ENCODE measurements at regions not wholly inside any gene's neighbourhood (a gene's known extent, or its start where the extent isn't known, plus 50 kb on each side); places are given as distances from the start of the nearest gene placed in this dataset.

GRCh38 chr2:120465989-120466703 is 120.2 kb downstream of the INHBB start:
- ATAC-seq (no peak), DNase-seq (peak; percentile 52)
- intact Hi-C loops (cut with DNase I), result loop anchor here in 1 of 2 donors (10.0 kb wide), 1 partner anchor 209 kb away; no protein-coding TSS in a partner anchor

GRCh38 chr2:120466704-120467054 is 120.7 kb downstream of the INHBB start:
- no peak for DNase-seq
- intact Hi-C loops (cut with DNase I), result loop anchor here in 1 of 2 donors (10.0 kb wide), 1 partner anchor 208 kb away; no protein-coding TSS in a partner anchor
- ATAC-seq, result no peak

- no peak for ATAC-seq
- intact Hi-C loops (cut with DNase I), result loop anchor here in 1 of 2 donors (10.0 kb wide), 1 partner anchor 207 kb away; no protein-coding TSS in a partner anchor
- DNase-seq, result no peak
These were observed 122.2 kb downstream of the INHBB start for GRCh38 chr2:120468136-120468535.

- no peak for DNase-seq
- peak; percentile 30 to 35 for ATAC-seq
- intact Hi-C loops (cut with DNase I), result loop anchor here in 1 of 2 donors (10.0 kb wide), 1 partner anchor 205 kb away; no protein-coding TSS in a partner anchor
These were observed 123.5 kb downstream of the INHBB start for GRCh38 chr2:120469426-120469825.

- intact Hi-C loops (cut with DNase I), result no loop called here
- DNase-seq (peak; percentile 84), ATAC-seq (peak; percentile 91 to 92)
These were observed 124.4 kb downstream of the INHBB start for GRCh38 chr2:120470041-120470965.

GRCh38 chr2:120471166-120471565 is 125.2 kb downstream of the INHBB start:
- ATAC-seq, result no peak
- DNase-seq, result no peak
- intact Hi-C loops (cut with DNase I), result no loop called here

GRCh38 chr2:120472031-120472430 is 126.1 kb downstream of the INHBB start:
- ATAC-seq (no peak), DNase-seq (no peak)
- intact Hi-C loops (cut with DNase I), result no loop called here

GRCh38 chr2:120472891-120473309 is 127.0 kb downstream of the INHBB start:
- DNase-seq, result no peak
- no peak for ATAC-seq
- intact Hi-C loops (cut with DNase I), result no loop called here

- no peak for ATAC-seq
- intact Hi-C loops (cut with DNase I), result no loop called here
- no peak for DNase-seq
These were observed 127.8 kb downstream of the INHBB start for GRCh38 chr2:120473522-120474271.

GRCh38 chr2:120474486-120474885 is 128.6 kb downstream of the INHBB start:
- ATAC-seq (no peak), DNase-seq (no peak)
- intact Hi-C loops (cut with DNase I), result no loop called here

- DNase-seq (no peak), ATAC-seq (peak in 1 of 2 donors; percentile 20)
- intact Hi-C loops (cut with DNase I), result no loop called here
These were observed 130.2 kb downstream of the INHBB start for GRCh38 chr2:120476141-120476540.

GRCh38 chr2:120477198-120477597 is 131.3 kb downstream of the INHBB start:
- intact Hi-C loops (cut with DNase I), result no loop called here
- no peak for DNase-seq
- no peak for ATAC-seq

GRCh38 chr2:120477831-120478481 is 132.0 kb downstream of the INHBB start:
- no peak for DNase-seq

GRCh38 chr2:120480346-120480902 is 134.5 kb downstream of the INHBB start:
- intact Hi-C loops (cut with DNase I), result no loop called here
- no peak for DNase-seq
- peak in 1 of 2 donors; percentile 15 for ATAC-seq

More at GRCh38 chr2:120477831-120478481, 132.0 kb downstream of the INHBB start:
- no peak for ATAC-seq
- intact Hi-C loops (cut with DNase I), result no loop called here

GRCh38 chr2:120480903-120481445 is 135.0 kb downstream of the INHBB start:
- intact Hi-C loops (cut with DNase I), result no loop called here
- DNase-seq (no peak), ATAC-seq (no peak)

GRCh38 chr2:120481446-120482194 is 135.7 kb downstream of the INHBB start:
- DNase-seq, result no peak
- intact Hi-C loops (cut with DNase I), result no loop called here
- ATAC-seq, result peak in 1 of 2 donors; percentile 14

GRCh38 chr2:120482334-120482733 is 136.4 kb downstream of the INHBB start:
- DNase-seq (no peak), ATAC-seq (no peak)
- intact Hi-C loops (cut with DNase I), result no loop called here

GRCh38 chr2:120483355-120483754 is 137.4 kb downstream of the INHBB start:
- DNase-seq (no peak), ATAC-seq (no peak)
- intact Hi-C loops (cut with DNase I), result no loop called here

Data from left cardiac atrium (tissue), 4 donors.